A549 (cell line): ENCODE measurements at regions not wholly inside any gene's neighbourhood (a gene's known extent, or its start where the extent isn't known, plus 50 kb on each side); places are given as distances from the start of the nearest gene placed in this dataset.

Experiments used
- ATAC-seq, 2 experiments: fragments of 200-7000 bp in 1 of 2; fragments of >200 bp in 1 of 2; cut with Nextera tagmentation in 1 of 2; cut with Tn5 transposase in 1 of 2; 3 replicates each; pipeline versions ENCODE4 v1.8.0 to v1.9.1; 2018 to 2020; ENCODE audit warnings: mild to moderate bottlenecking in 1 of 2, moderate library complexity in 1 of 2
- CTCF ChIA-PET: fragments of 300-600 bp; sonication (Branson Sonifier 250); formaldehyde crosslinking; extraction: SDS; loops from one replicate; lab custom pipeline; 2021; ENCODE audit warnings: antibody characterized with exemption, inconsistent platforms; lab: Yijun Ruan, JAX
- POLR2A ChIA-PET: fragments of 350-600 bp; formaldehyde crosslinking; extraction: SDS; loops from one replicate; lab custom pipeline; 2021; ENCODE audit warnings: antibody characterized with exemption, inconsistent platforms; lab: Yijun Ruan, JAX
- DNase-seq, 2 experiments: peaks; one replicate each; pipeline versions ENCODE4 v3.0.0 to v3.0.0-alpha.2; 2011 to 2016; ENCODE audit warnings: low read depth in 1 of 2, low spot score in 1 of 2
- FAIRE-seq: peaks from 2 replicates; lab custom pipeline; 2011; peaks lifted over from hg19 to GRCh38; lab: Jason Lieb, UNC
- H3K27ac ChIP-seq, 2 experiments: fragments of >200 bp; sonication (Bioruptor Twin); formaldehyde crosslinking; 3 replicates each; pipeline ENCODE4 v1.5.1; 2016 to 2017
- H3K4me1 ChIP-seq: fragments of >200 bp; sonication (Bioruptor Twin); formaldehyde crosslinking; 3 replicates; pipeline ENCODE4 v1.6.1; 2016
- H3K4me2 ChIP-seq: fragments of >200 bp; sonication (Bioruptor Twin); formaldehyde crosslinking; 3 replicates; pipeline ENCODE4 v1.6.1; 2016
- H3K4me3 ChIP-seq: fragments of >200 bp; sonication (Bioruptor Twin); formaldehyde crosslinking; 3 replicates; pipeline ENCODE4 v1.5.1; 2016
- H3K9me3 ChIP-seq: fragments of >200 bp; sonication (Bioruptor Twin); formaldehyde crosslinking; 3 replicates; pipeline ENCODE4 v1.6.1; 2016
- BCL3 ChIP-seq: fragments of >200 bp; sonication (Bioruptor Twin); formaldehyde crosslinking; IDR thresholded peaks from 3 replicates; pipeline ENCODE4 v1.6.1; 2016
- CEBPB ChIP-seq, 2 experiments: fragments of >200 bp in 1 of 2; sonication (Bioruptor Twin) in 1 of 2; formaldehyde crosslinking in 1 of 2; IDR thresholded peaks; 2 replicates each; pipeline ENCODE4 v1.6.1; 2012 to 2016
- CHD4 ChIP-seq: fragments of 200-600 bp; sonication (generic); IDR thresholded peaks from 2 replicates; pipeline ENCODE4 v1.6.1; 2016; ENCODE audit warnings: antibody characterized with exemption, mild to moderate bottlenecking, borderline replicate concordance
- EHF ChIP-seq: fragments of 250-450 bp; sonication (Bioruptor Pico); IDR thresholded peaks from 2 replicates; pipeline ENCODE4 v1.5.0; 2020; ENCODE audit warnings: mild to moderate bottlenecking
- ESRRA ChIP-seq: fragments of 150-350 bp; IDR thresholded peaks from 2 replicates; pipeline ENCODE4 v1.6.1; 2014; ENCODE audit warnings: mild to moderate bottlenecking, low read length, borderline replicate concordance
- FOXS1 ChIP-seq: fragments of 250-450 bp; sonication (Bioruptor Pico); IDR thresholded peaks from 2 replicates; pipeline ENCODE4 v1.5.0; 2020; ENCODE audit warnings: mild to moderate bottlenecking, moderate library complexity
- GATA3 ChIP-seq: IDR thresholded peaks from 2 replicates; pipeline ENCODE4 v1.6.1; 2012; ENCODE audit warnings: borderline replicate concordance
- HDAC2 ChIP-seq: fragments of 200-600 bp; sonication (generic); IDR thresholded peaks from 2 replicates; pipeline ENCODE4 v1.6.1; 2016
- HES2 ChIP-seq: fragments of >200 bp; sonication (Bioruptor Twin); formaldehyde crosslinking; IDR thresholded peaks from 2 replicates; pipeline ENCODE4 v1.6.1; 2016
- JUNB ChIP-seq: fragments of >200 bp; sonication (Bioruptor Twin); formaldehyde crosslinking; IDR thresholded peaks from 2 replicates; pipeline ENCODE4 v1.6.1; 2016
- KDM1A ChIP-seq: fragments of 200-600 bp; sonication (generic); IDR thresholded peaks from 2 replicates; pipeline ENCODE4 v1.6.1; 2016; ENCODE audit warnings: low read depth, mild to moderate bottlenecking
- KDM5A ChIP-seq: fragments of 200-600 bp; sonication (generic); IDR thresholded peaks from 2 replicates; pipeline ENCODE4 v1.6.1; 2016; ENCODE audit warnings: antibody characterized with exemption, mild to moderate bottlenecking
- MAFK ChIP-seq: fragments of 450-650 bp; IDR thresholded peaks from 2 replicates; pipeline ENCODE4 v1.6.1; 2014; ENCODE audit not compliant: partially characterized antibody
- MAX ChIP-seq: IDR thresholded peaks from 2 replicates; pipeline ENCODE4 v1.6.1; 2012
- NPAS2 ChIP-seq: fragments of 250-450 bp; sonication (Bioruptor Pico); IDR thresholded peaks from 2 replicates; pipeline ENCODE4 v1.8.0; 2022; ENCODE audit warnings: mild to moderate bottlenecking, moderate library complexity, borderline replicate concordance
- NR3C1 ChIP-seq: fragments of >200 bp; sonication (Bioruptor Twin); formaldehyde crosslinking; IDR thresholded peaks from 3 replicates; pipeline ENCODE4 v1.6.1; 2017
- POLR2A ChIP-seq: IDR thresholded peaks from 2 replicates; pipeline ENCODE4 v1.6.1; 2012; ENCODE audit warnings: mild to moderate bottlenecking, low read length
- RAD21 ChIP-seq, 2 experiments: fragments of >200 bp in 1 of 2; sonication (Bioruptor Twin) in 1 of 2; formaldehyde crosslinking in 1 of 2; IDR thresholded peaks in 1 of 2; conservative IDR thresholded peaks in 1 of 2; 2 replicates in 1 of 2; 3 replicates in 1 of 2; pipeline ENCODE4 v1.6.1; 2012 to 2018; ENCODE audit warnings: inconsistent platforms in 1 of 2
- REST ChIP-seq: fragments of 200-600 bp; sonication (generic); IDR thresholded peaks from 2 replicates; pipeline ENCODE4 v1.6.1; 2016; ENCODE audit warnings: antibody characterized with exemption, mild to moderate bottlenecking, moderate library complexity
- RFX5 ChIP-seq: fragments of 450-650 bp; IDR thresholded peaks from 2 replicates; pipeline ENCODE4 v1.7.1; 2014; ENCODE audit warnings: antibody characterized with exemption, mild to moderate bottlenecking, moderate library complexity
- SREBF2 ChIP-seq: fragments of 450-650 bp; IDR thresholded peaks from 2 replicates; pipeline ENCODE4 v1.6.1; 2014; ENCODE audit warnings: mild to moderate bottlenecking, moderate library complexity
- TP53 ChIP-seq: fragments of 250-450 bp; sonication (Bioruptor Pico); IDR thresholded peaks from 2 replicates; pipeline ENCODE4 v1.5.0; 2021; ENCODE audit warnings: mild to moderate bottlenecking, moderate library complexity
- ZC3H11A ChIP-seq: fragments of 450-650 bp; IDR thresholded peaks from 2 replicates; pipeline ENCODE4 v1.6.1; 2014; ENCODE audit warnings: antibody characterized with exemption, mild to moderate bottlenecking
- ZNF302 ChIP-seq: fragments of 250-450 bp; sonication (Bioruptor Pico); IDR thresholded peaks from 2 replicates; pipeline ENCODE4 v1.9.0; 2021; ENCODE audit warnings: inconsistent platforms, mild to moderate bottlenecking, moderate library complexity
- ZSCAN20 ChIP-seq: fragments of 250-450 bp; sonication (Bioruptor Pico); IDR thresholded peaks from 2 replicates; pipeline ENCODE4 v1.8.0; 2022; ENCODE audit warnings: mild to moderate bottlenecking, moderate library complexity
- WGBS: methylation state at CpG from one replicate; pipeline ENCODE4 v1.1.6; 2017; ENCODE audit errors: missing lambda C conversion rate; 5-methylcytosine and 5-hydroxymethylcytosine counted together

- Histone ChIP-seq H3K27ac (no peak overlapping the region), H3K4me3 (no peak overlapping the region), H3K4me2 (no peak overlapping the region), H3K4me1 (no peaks in the 10 kb centered on the region), H3K9me3 (no peaks in the 10 kb centered on the region)
- WGBS: 10% methylated on average over 8 of the region's 10 CpGs
- FAIRE-seq (no peak), DNase-seq (no peak), ATAC-seq (no peak)
- ChIA-PET POLR2A (no interaction called here), CTCF (no interaction called here)
- TF ChIP-seq NPAS2: no peak
- no peak for TF ChIP-seq RFX5
- no peak for TF ChIP-seq CHD4
- no peak for TF ChIP-seq MAX
- no peak for TF ChIP-seq HDAC2
- TF ChIP-seq MAFK: no peak
- TF ChIP-seq NR3C1: no peak
These were observed 285.0 kb upstream of the SLC10A2 start for GRCh38 chr13:103351035-103351828.

GRCh38 chr13:103350147-103350546 lies 283.9 kb upstream of the SLC10A2 start:
- FAIRE-seq: no peak
- POLR2A ChIA-PET: no interaction called here
- 90% methylated on average over 1 of the region's 1 CpG for WGBS

GRCh38 chr13:103349211-103349980 lies 283.2 kb upstream of the SLC10A2 start:
- H3K9me3 ChIP-seq: no peaks in the 10 kb centered on the region
- FAIRE-seq (no peak), ATAC-seq (no peak), DNase-seq (no peak)
- ChIA-PET POLR2A (no interaction called here), CTCF (no interaction called here)
- WGBS: 3% methylated on average over 6 of the region's 6 CpGs
- H3K27ac ChIP-seq: no peak overlapping the region
- TF ChIP-seq CEBPB (IDR thresholded peaks at IDR 0.05) (no peak), KDM5A (no peak), EHF (no peak), TP53 (CRISPR knock-in tag) (no peak), BCL3 (no peak), POLR2A (no peak), GATA3 (no peak), ESRRA (no peak), REST (no peak), FOXS1 (CRISPR knock-in tag) (no peak), ZSCAN20 (CRISPR knock-in tag) (no peak), SREBF2 (no peak), KDM1A (no peak), HES2 (no peak), RAD21 (conservative IDR thresholded peaks at IDR 0.05 in 1 of 2, IDR thresholded peaks at IDR 0.05 in 1 of 2) (no peak), CHD4 (no peak), NR3C1 (no peak), JUNB (no peak)
- H3K4me3 ChIP-seq: no peak overlapping the region
- H3K4me1 ChIP-seq: no peaks in the 10 kb centered on the region
- H3K4me2 ChIP-seq: no peak overlapping the region

More at GRCh38 chr13:103350147-103350546, 283.9 kb upstream of the SLC10A2 start:
- Histone ChIP-seq H3K27ac (no peak overlapping the region), H3K9me3 (no peaks in the 10 kb centered on the region), H3K4me1 (no peaks in the 10 kb centered on the region), H3K4me3 (no peak overlapping the region), H3K4me2 (no peak overlapping the region)
- CTCF ChIA-PET: no interaction called here
- DNase-seq: no peak
- peak; percentile 44 for TF ChIP-seq ZC3H11A
- TF ChIP-seq ZNF302: no peak
- ATAC-seq: no peak
